ENCODE measurements at regions not wholly inside any gene's neighbourhood (a gene's known extent, or its start where the extent isn't known, plus 50 kb on each side); places are given as distances from the start of the nearest gene placed in this dataset.

DNA sequence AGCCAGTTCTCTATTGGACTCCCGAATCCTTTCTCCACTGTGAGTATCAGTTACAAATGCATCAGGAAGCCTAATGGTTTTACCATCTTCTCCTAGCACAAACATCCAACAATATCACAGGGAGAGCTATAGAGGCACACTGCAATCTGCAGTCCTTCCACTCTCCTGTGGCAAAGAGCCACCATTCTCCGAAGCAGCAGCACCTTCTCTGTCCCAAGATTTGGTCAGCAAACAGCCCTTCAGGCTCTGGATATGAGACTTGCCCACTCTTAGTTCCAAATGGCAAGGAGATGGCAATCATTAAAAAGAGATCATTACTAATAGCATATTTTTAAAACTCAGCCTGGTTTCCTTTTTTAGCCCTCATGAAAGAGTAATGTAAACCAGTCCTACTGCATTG is 223.4 kb downstream of the HS3ST3A1 start:
- Histone ChIP-seq H3K36me3 (ENCODE audit: control insufficient read depth, insufficient read depth, low read length) (no peaks in the 10 kb centered on the region), H3K27me3 (ENCODE audit: control insufficient read depth, insufficient read depth, low read length) (no peaks in the 10 kb centered on the region), H3K4me3 (ENCODE audit: low read depth, low read length) (no peak overlapping the region)
- TF ChIP-seq, protein P1, sequence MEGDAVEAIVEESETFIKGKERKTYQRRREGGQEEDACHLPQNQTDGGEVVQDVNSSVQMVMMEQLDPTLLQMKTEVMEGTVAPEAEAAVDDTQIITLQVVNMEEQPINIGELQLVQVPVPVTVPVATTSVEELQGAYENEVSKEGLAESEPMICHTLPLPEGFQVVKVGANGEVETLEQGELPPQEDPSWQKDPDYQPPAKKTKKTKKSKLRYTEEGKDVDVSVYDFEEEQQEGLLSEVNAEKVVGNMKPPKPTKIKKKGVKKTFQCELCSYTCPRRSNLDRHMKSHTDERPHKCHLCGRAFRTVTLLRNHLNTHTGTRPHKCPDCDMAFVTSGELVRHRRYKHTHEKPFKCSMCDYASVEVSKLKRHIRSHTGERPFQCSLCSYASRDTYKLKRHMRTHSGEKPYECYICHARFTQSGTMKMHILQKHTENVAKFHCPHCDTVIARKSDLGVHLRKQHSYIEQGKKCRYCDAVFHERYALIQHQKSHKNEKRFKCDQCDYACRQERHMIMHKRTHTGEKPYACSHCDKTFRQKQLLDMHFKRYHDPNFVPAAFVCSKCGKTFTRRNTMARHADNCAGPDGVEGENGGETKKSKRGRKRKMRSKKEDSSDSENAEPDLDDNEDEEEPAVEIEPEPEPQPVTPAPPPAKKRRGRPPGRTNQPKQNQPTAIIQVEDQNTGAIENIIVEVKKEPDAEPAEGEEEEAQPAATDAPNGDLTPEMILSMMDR (IDR thresholded peaks at IDR 0.05; ENCODE audit: insufficient read depth, low read length, poor library complexity, severe bottlenecking), result no peak
- no peak for DNase-seq (ENCODE audit: low read depth)

DNA sequence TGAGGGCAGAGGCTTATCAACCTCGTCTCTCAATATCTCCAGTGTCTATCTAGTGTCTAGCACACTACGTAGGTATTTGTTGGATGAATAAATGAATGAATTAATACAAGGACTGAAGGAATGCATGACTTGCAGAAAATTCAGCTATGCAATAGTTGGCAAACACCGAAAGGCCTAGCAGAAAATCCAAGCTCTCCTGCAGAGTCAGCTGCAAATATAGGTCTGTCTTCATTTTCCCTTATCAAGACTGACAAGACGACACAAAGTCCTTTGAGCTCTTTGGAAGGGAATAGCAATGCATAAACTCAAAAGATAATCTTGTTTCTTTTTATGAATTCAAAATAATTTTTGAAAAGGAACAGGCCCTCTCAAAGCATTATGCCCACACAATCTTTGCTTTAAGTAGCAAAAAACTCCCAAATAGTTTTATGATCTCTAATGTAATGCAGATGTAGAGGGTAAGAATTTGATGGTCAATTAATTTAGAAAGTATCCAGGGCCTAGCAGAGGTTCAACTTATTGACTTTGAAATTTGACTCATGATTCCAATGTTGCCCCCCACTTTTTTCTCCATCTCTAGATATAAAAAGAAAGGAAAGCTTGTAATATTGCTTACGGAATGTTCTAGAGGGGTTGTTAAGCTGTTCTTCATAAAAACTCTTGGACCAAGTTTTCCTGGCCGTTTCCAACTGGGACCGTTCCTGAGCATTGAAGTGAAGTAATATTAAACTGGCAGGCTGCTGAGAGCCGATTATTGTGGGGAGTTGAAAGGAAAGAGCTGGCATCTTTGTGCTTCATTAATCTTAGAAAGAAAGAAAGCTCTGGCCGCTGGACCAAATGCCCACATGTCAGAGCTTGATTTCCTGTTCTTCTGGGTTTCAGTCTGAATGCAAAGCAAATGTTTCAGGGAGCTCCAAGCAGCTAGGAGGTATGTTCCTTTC is 227.3 kb downstream of the HS3ST3A1 start:
- no peak for DNase-seq (ENCODE audit: low read depth)
- H3K36me3 ChIP-seq (ENCODE audit: control insufficient read depth, insufficient read depth, low read length), result no peaks in the 10 kb centered on the region
- H3K4me3 ChIP-seq (ENCODE audit: low read depth, low read length), result no peak overlapping the region
- TF ChIP-seq, protein P1 (IDR thresholded peaks at IDR 0.05; ENCODE audit: insufficient read depth, low read length, poor library complexity, severe bottlenecking), result no peak
- no peaks in the 10 kb centered on the region for H3K27me3 ChIP-seq (ENCODE audit: control insufficient read depth, insufficient read depth, low read length)

DNA sequence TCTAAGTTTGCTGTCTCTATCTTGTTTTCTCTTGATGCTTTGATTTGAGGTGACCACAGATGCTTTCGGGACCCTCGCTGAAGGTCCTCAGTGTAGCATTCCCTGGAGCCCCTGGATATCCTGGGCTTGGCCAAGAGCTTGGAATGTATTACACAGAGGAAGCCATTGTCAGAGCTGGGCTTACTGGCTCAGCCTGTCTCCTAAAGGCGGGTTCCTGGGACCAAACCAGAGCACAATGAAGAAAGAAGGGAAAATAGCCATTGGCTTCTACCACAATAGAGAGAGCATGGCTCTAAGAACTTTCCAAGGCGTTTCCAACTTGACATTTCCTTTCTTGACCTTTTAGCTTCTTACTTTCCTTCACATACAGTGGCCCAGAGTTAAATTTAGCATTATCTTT is 229.3 kb downstream of the HS3ST3A1 start:
- DNase-seq (ENCODE audit: low read depth), result no peak
- H3K4me3 ChIP-seq (ENCODE audit: low read depth, low read length), result no peak overlapping the region
- TF ChIP-seq, protein P1 (IDR thresholded peaks at IDR 0.05; ENCODE audit: insufficient read depth, low read length, poor library complexity, severe bottlenecking), result no peak
- no peaks in the 10 kb centered on the region for H3K36me3 ChIP-seq (ENCODE audit: control insufficient read depth, insufficient read depth, low read length)
- no peaks in the 10 kb centered on the region for H3K27me3 ChIP-seq (ENCODE audit: control insufficient read depth, insufficient read depth, low read length)

DNA sequence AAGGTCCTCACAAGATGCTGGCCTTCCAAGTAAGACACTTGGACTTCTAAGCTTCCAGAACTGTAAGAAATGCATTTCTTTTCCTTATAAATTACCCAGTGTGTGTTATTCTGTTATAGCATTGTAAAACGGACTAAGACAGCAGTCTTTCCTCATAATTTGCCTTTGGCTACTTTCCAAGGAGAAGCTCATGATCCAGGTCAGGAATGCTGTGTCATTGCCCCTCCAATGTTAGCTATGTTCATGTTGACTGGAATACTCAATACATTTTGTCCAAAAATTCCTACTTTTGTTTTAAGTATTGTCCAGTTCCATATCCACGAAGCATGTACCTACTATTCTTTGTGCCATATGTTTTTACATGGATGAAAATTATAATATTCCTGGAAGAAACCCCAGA is 234.6 kb downstream of the HS3ST3A1 start:
- no peak for DNase-seq (ENCODE audit: low read depth)
- Histone ChIP-seq H3K4me3 (ENCODE audit: low read depth, low read length) (no peak overlapping the region), H3K27me3 (ENCODE audit: control insufficient read depth, insufficient read depth, low read length) (no peaks in the 10 kb centered on the region), H3K36me3 (ENCODE audit: control insufficient read depth, insufficient read depth, low read length) (no peaks in the 10 kb centered on the region)
- TF ChIP-seq, protein P1 (IDR thresholded peaks at IDR 0.05; ENCODE audit: insufficient read depth, low read length, poor library complexity, severe bottlenecking), result no peak

DNA sequence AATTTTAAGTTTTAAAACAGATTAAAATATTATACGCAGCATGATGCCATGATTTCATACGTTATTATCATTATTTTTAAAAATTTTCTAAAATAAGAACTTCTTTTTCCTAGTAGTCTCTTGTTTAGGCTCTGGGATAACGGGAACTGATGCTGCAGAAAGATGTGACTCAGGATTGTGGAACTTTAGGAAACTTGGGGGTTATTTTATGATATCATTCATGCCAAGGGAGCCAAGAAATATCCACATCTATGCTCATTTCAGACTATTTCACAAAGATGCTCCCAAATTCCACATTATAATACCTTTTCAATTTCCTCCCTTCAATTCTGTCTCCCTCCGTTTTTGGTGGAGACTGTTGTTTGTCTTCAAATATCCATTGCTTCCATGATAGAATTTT is 236.4 kb downstream of the HS3ST3A1 start:
- no peak for DNase-seq (ENCODE audit: low read depth)
- no peak overlapping the region for H3K4me3 ChIP-seq (ENCODE audit: low read depth, low read length)
- no peaks in the 10 kb centered on the region for H3K27me3 ChIP-seq (ENCODE audit: control insufficient read depth, insufficient read depth, low read length)

More for the DNA sequence above, 236.4 kb downstream of the HS3ST3A1 start:
- no peaks in the 10 kb centered on the region for H3K36me3 ChIP-seq (ENCODE audit: control insufficient read depth, insufficient read depth, low read length)
- TF ChIP-seq, protein P1 (IDR thresholded peaks at IDR 0.05; ENCODE audit: insufficient read depth, low read length, poor library complexity, severe bottlenecking), result no peak

Measured in kidney epithelial cell (primary cell).